CD4-positive, alpha-beta T cell (primary cell): ENCODE measurements at regions not wholly inside any gene's neighbourhood (a gene's known extent, or its start where the extent isn't known, plus 50 kb on each side); places are given as distances from the start of the nearest gene placed in this dataset.

ENCODE experiments used
- ATAC-seq: fragments of 200-7000 bp; cut with Tn5 transposase; one replicate; pipeline ENCODE4 v1.10.0; 2022; ENCODE audit warnings: mild to moderate bottlenecking; ENCODE audit not compliant: poor library complexity
- CTCF ChIA-PET: fragments of 350-600 bp; sonication (Branson Sonifier 250); formaldehyde crosslinking; loops from one replicate; lab custom pipeline; 2021; ENCODE audit warnings: antibody characterized with exemption, inconsistent platforms; lab: Charles Lee
- POLR2A ChIA-PET: fragments of 350-600 bp; sonication (Branson Sonifier 250); formaldehyde crosslinking; loops from one replicate; lab custom pipeline; 2021; ENCODE audit warnings: antibody characterized with exemption, inconsistent platforms; lab: Charles Lee
- DNase-seq, 14 experiments: peaks; one replicate each; pipeline ENCODE4 v3.0.0-alpha.2; 2013 to 2020; ENCODE audit warnings: mixed read lengths in 2 of 14
- H3K27ac ChIP-seq, 2 donors: one replicate each; pipeline versions ENCODE4 v1.5.1 to v1.7.0; 2013; ENCODE audit warnings: low read length in 2 of 2, low read depth in 1 of 2, mild to moderate bottlenecking in 1 of 2
- H3K27me3 ChIP-seq, 2 experiments: 1 replicate in 1 of 2; 2 replicates in 1 of 2; pipeline versions ENCODE4 v1.6.1 to v1.7.0; 2013; ENCODE audit warnings: low read length in 2 of 2, control low read depth in 1 of 2, mild to moderate bottlenecking in 1 of 2, moderate library complexity in 1 of 2; ENCODE audit not compliant: insufficient read depth in 2 of 2, control insufficient read depth in 1 of 2
- H3K36me3 ChIP-seq: one replicate; pipeline ENCODE4 v1.6.1; 2013; ENCODE audit warnings: low read length, control low read depth; ENCODE audit not compliant: insufficient read depth
- H3K4me1 ChIP-seq: one replicate; pipeline ENCODE4 v1.6.1; 2013; ENCODE audit warnings: low read length, control low read depth; ENCODE audit not compliant: insufficient read depth
- H3K4me3 ChIP-seq: one replicate; pipeline ENCODE4 v1.5.1; 2013; ENCODE audit warnings: mild to moderate bottlenecking, low read length, moderate library complexity
- H3K9me3 ChIP-seq, 2 experiments: 1 replicate in 1 of 2; 2 replicates in 1 of 2; pipeline versions ENCODE4 v1.6.1 to v1.7.0; 2013; ENCODE audit warnings: low read length in 2 of 2, mild to moderate bottlenecking in 2 of 2, control low read depth in 1 of 2, moderate library complexity in 1 of 2; ENCODE audit not compliant: control insufficient read depth in 1 of 2, insufficient read depth in 1 of 2
- H3K27ac Mint-ChIP-seq: one replicate; pipeline ENCODE4 v1.8.0; 2020; ENCODE audit warnings: mixed read lengths
- H3K27me3 Mint-ChIP-seq: one replicate; pipeline ENCODE4 v1.8.0; 2021; ENCODE audit warnings: mixed read lengths
- H3K36me3 Mint-ChIP-seq: one replicate; pipeline ENCODE4 v1.8.0; 2021; ENCODE audit warnings: low read depth, mixed read lengths
- H3K4me1 Mint-ChIP-seq: one replicate; pipeline ENCODE4 v1.8.0; 2021; ENCODE audit warnings: low read depth, mixed read lengths
- H3K4me3 Mint-ChIP-seq: one replicate; pipeline ENCODE4 v1.8.0; 2020; ENCODE audit warnings: mild to moderate bottlenecking, mixed read lengths
- H3K9me3 Mint-ChIP-seq: one replicate; pipeline ENCODE4 v1.8.0; 2020; ENCODE audit warnings: mixed read lengths
- intact Hi-C, 2 experiments: fragments of 100-400 bp; cut with DNase I in 1 of 2; cut with micrococcal nuclease in 1 of 2; formaldehyde crosslinking; loops; one replicate each; pipeline versions ENCODE4 v1.15.1 to v1.9.0; 2023 to 2025; cut with DNase I, micrococcal nuclease
- TF ChIP-seq, protein P1 (sequence below): fragments of 200-600 bp; IDR thresholded peaks from one replicate; pipeline ENCODE4 v1.8.0; 2022; ENCODE audit warnings: antibody characterized with exemption, mild to moderate bottlenecking

DNA sequence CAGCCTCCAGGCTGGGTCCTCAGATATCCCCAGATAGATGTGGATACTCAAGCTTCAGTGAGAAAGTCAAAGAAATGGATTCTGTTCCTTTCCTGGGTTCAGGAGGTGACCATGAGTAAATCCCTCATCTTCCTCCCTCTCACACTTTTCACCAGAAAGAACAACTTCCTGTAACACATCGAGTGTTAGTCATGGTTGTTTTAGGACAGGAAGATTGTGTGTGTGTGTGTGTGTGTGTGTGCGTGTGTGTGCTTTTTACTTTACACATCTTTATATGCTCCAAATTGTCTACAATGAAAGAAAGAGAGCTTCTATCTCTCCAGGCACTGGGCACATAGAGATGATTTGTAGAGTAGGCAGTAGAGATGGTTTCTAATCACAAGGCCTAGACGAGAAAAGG, 139.9 kb downstream of the TBXT start:
- Histone ChIP-seq H3K9me3 (peaks cover 0 to 13% of the 10 kb centered on the region in 2 experiments), H3K4me1 (no peaks in the 10 kb centered on the region), H3K27ac (no peak overlapping the region), H3K27me3 (no peaks in the 10 kb centered on the region), H3K36me3 (no peaks in the 10 kb centered on the region), H3K4me3 (no peak overlapping the region)
- H3K4me3 Mint-ChIP-seq = no peak overlapping the region
- ATAC-seq (no peak), DNase-seq (no peak)
- intact Hi-C loops = no loop called here
- H3K4me1 Mint-ChIP-seq = no peaks in the 10 kb centered on the region
- POLR2A ChIA-PET = no interaction called here
- H3K36me3 Mint-ChIP-seq = no peaks in the 10 kb centered on the region
- H3K27me3 Mint-ChIP-seq = no peaks in the 10 kb centered on the region
- TF ChIP-seq, protein P1, sequence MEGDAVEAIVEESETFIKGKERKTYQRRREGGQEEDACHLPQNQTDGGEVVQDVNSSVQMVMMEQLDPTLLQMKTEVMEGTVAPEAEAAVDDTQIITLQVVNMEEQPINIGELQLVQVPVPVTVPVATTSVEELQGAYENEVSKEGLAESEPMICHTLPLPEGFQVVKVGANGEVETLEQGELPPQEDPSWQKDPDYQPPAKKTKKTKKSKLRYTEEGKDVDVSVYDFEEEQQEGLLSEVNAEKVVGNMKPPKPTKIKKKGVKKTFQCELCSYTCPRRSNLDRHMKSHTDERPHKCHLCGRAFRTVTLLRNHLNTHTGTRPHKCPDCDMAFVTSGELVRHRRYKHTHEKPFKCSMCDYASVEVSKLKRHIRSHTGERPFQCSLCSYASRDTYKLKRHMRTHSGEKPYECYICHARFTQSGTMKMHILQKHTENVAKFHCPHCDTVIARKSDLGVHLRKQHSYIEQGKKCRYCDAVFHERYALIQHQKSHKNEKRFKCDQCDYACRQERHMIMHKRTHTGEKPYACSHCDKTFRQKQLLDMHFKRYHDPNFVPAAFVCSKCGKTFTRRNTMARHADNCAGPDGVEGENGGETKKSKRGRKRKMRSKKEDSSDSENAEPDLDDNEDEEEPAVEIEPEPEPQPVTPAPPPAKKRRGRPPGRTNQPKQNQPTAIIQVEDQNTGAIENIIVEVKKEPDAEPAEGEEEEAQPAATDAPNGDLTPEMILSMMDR = no peak
- H3K27ac Mint-ChIP-seq = no peak overlapping the region
- CTCF ChIA-PET = no interaction called here
- H3K9me3 Mint-ChIP-seq = no peaks in the 10 kb centered on the region

DNA sequence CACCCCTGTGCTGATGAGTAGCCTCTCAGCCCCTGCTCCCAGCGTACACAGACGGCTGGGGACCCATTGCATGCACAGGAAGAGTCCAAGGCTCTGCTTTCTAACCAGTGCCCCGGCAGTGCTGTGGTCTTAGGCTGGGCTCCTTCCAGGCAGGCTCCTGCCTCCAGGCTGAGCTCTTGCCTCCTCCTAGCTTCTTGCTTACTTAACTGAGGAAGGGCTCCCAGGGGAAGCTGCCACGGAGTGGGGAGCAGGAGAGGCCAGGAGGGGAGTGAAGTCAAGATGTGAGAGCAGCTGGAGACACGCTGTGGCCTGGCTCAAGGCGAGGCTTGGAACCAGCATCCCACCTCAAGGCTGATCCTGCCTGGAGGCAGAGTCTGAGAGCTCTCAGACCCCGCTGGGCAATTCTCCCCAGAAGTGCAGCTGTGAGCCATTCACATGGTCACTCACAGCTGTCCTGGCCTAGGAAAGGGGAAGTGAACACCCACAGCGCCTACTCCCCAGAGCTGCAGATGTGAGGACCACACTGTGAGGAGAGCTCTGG, 141.0 kb downstream of the TBXT start:
- no peak overlapping the region for H3K4me3 Mint-ChIP-seq
- intact Hi-C loops = no loop called here
- H3K27ac ChIP-seq = no peak overlapping the region
- no peaks in the 10 kb centered on the region for H3K9me3 Mint-ChIP-seq
- no peaks in the 10 kb centered on the region for H3K27me3 ChIP-seq
- TF ChIP-seq, protein P1 = no peak
- no peak overlapping the region for H3K27ac Mint-ChIP-seq
- H3K9me3 ChIP-seq = peaks cover 0 to 13% of the 10 kb centered on the region in 2 experiments
- POLR2A ChIA-PET = interaction anchor here (0.5 kb wide), 1 partner anchor 628 kb away, joined by 3 read pairs; no protein-coding TSS in a partner anchor
- no peak overlapping the region for H3K4me3 ChIP-seq
- CTCF ChIA-PET = no interaction called here
- no peaks in the 10 kb centered on the region for H3K36me3 Mint-ChIP-seq
- no peak for DNase-seq
- no peaks in the 10 kb centered on the region for H3K27me3 Mint-ChIP-seq
- no peaks in the 10 kb centered on the region for H3K4me1 Mint-ChIP-seq
- H3K36me3 ChIP-seq = no peaks in the 10 kb centered on the region
- ATAC-seq = no peak
- H3K4me1 ChIP-seq = no peaks in the 10 kb centered on the region

DNA sequence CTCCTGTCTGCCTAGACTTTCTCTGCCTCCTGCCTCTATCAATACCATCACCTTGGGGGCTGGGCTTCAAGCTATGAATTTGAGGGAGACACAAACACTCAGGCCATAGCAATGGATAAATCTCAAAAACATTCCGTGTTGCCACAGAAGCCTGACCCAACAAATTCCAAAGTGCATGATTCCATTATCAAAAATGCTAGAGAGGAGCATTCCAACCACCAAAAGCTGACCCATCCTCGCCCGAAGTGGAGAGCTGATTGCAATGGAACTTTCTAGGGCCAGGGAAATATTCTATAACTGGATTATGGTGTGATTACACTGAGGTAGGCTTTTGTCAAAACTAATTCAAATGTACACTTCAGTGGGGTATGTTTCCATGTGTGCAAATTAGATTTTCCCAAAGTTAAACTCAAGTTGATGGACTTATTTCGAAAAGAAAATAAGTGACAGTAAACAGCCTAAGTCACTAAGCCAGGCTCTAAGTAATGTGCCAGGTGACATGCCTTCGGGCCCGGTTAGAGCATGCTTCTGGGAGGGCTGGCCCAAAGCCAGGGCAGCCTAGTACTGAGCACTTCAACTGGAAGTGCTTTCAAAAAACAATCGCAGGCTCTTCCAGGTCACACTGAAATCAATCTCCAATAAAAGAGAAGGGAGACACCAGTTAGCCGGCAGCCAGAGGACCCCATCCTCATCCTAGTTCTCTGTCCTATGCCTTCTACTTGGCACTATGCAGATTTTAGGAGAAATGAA, 142.3 kb downstream of the TBXT start:
- Histone ChIP-seq H3K27ac (no peak overlapping the region), H3K4me1 (no peaks in the 10 kb centered on the region), H3K4me3 (no peak overlapping the region), H3K36me3 (no peaks in the 10 kb centered on the region), H3K9me3 (peaks cover 0 to 13% of the 10 kb centered on the region in 2 experiments), H3K27me3 (no peaks in the 10 kb centered on the region)
- POLR2A ChIA-PET = no interaction called here
- DNase-seq (no peak), ATAC-seq (no peak)
- H3K9me3 Mint-ChIP-seq = peaks cover 3% of the 10 kb centered on the region
- no peak overlapping the region for H3K27ac Mint-ChIP-seq
- H3K27me3 Mint-ChIP-seq = no peaks in the 10 kb centered on the region
- TF ChIP-seq, protein P1 = no peak
- H3K4me1 Mint-ChIP-seq = no peaks in the 10 kb centered on the region
- no peaks in the 10 kb centered on the region for H3K36me3 Mint-ChIP-seq
- CTCF ChIA-PET = no interaction called here
- no peak overlapping the region for H3K4me3 Mint-ChIP-seq
- intact Hi-C loops = no loop called here
